RPMI7951 (cell line): ENCODE measurements at regions not wholly inside any gene's neighbourhood (a gene's known extent, or its start where the extent isn't known, plus 50 kb on each side); places are given as distances from the start of the nearest gene placed in this dataset.

Experiments
- DNase-seq: peaks from one replicate; pipeline ENCODE4 v3.0.0-alpha.2; 2012; ENCODE audit warnings: low read depth

DNA sequence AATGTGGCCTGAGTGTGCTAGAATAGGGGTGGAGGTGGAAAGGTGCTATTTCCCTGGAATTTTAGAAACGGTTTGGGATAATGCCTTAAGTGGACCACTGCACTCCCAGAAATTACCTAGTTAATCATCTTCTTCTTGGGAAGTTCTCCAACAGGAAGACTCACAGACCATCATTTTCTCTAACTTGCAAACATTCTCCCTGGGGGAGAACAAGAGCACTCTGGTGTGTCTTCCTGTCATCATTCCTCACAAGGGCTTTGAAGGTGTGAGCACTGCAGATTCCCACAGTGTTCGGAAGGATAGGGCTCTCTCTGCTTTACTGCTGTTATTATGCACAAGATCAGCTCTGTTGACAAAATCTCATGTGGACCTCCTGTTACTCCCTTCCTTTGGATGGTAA lies 54.9 kb upstream of the TSPAN2 start:
- no peak for DNase-seq

DNA sequence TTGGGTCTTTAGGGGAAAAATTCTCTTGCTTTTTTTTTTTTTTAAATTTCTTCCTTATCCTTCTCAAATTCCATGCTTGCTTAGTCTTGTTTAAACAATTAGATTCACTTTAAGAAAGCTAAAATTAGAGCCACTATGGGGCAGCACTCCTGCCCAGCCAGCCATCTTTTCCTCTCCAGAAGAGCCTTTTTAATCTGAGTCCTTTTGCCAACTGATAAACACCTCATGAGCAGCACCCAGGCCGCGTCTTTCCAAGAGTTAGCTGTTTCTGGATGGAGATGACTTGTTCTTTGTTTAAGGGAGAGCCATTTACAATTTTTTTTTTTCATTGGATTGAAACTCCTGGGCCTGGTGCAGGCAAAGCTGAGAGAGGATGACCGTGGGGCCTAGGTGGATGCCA lies 53.3 kb upstream of the TSPAN2 start:
- peak; percentile 37 for DNase-seq

DNA sequence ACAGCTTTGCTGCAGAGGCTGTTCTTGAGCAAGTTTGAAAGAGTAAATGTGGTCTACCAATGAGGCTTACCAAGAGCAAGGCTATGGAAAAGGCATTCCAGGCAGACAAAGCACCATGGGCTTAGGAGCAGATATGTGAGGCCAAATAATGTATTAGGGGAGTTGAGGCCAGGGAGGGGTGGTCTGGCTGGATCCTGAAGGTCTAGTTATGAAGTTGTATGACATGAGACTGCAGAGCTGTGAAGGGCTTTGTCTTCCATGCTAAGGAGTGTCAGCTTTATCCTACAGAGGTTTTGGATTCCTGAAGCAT lies 51.8 kb upstream of the TSPAN2 start:
- DNase-seq, result no peak

DNA sequence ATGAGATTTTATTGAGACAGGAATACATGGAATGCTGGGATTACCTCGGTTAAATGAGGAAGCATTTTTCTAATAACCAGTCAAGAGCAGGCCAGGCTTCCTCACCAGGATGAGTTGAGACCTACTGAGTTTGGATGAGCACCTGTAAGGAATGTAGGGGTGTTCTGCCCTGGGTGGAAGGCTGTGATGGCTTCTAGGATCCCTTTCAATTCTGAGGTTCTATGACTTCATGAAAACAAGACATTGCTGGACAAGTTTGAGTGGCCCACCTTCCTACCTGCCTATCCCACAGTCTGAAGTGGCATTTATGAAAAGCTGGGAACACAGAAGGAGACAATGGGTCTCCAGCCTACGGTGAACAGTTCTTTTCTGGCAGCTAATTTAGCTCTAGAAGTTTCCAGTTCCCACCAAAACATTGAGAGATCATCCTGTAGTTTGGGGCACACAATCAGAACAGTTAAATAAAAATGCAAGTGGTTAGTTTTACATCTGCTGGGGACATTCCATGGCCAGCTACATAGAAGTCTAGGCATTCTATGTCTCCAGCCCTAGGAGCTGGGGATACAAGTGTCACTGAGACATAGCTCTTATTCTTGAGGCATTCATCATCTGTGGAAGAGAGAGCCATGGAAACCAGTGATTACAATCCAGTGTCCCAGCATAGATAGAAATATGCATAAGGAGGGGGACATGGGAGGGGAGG lies 51.3 kb upstream of the TSPAN2 start:
- no peak for DNase-seq

DNA sequence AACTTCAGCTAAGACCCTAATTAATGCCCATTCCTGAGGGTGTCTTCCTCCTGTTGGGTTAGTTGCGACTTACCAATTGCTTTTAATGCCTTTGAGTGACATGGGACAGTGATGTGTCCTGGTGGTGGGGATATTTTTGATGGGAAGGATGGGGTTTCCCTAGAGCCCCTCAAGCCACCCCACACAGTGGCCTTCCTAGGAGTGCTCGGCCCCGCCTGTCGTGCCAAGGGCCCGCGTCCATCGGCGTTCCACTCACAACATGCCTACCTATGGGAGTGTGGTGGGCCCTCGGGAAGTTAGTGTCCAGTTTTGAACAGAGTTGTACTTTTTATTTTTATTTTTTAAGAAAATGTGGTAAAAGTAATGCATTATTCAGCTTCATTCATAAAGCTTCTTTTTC lies 50.1 kb upstream of the TSPAN2 start:
- no peak for DNase-seq
